Activated B cell treated with CpG ODN at 0.5 μM for 24 hours (primary cell): ENCODE measurements at regions not wholly inside any gene's neighbourhood (a gene's known extent, or its start where the extent isn't known, plus 50 kb on each side); places are given as distances from the start of the nearest gene placed in this dataset.

Source experiments
- ATAC-seq: fragments of 200-7000 bp; cut with Tn5 transposase; one replicate; pipeline ENCODE4 v1.10.0; 2021; ENCODE audit warnings: low read depth, mild to moderate bottlenecking, moderate library complexity
- CTCF ChIA-PET: fragments of 350-600 bp; sonication (Branson Sonifier 250); formaldehyde crosslinking; loops from one replicate; lab custom pipeline; 2021; ENCODE audit warnings: antibody characterized with exemption; lab: Charles Lee
- POLR2A ChIA-PET: fragments of 350-600 bp; sonication (Branson Sonifier 250); formaldehyde crosslinking; loops from one replicate; lab custom pipeline; 2021; ENCODE audit warnings: antibody characterized with exemption; lab: Charles Lee
- DNase-seq: peaks from one replicate; pipeline ENCODE4 v3.0.0; 2022
- H3K27ac Mint-ChIP-seq: one replicate; pipeline ENCODE4 v1.8.0; 2020; ENCODE audit warnings: mixed read lengths
- H3K27me3 Mint-ChIP-seq: one replicate; pipeline ENCODE4 v1.8.0; 2021; ENCODE audit warnings: mixed read lengths
- H3K36me3 Mint-ChIP-seq: one replicate; pipeline ENCODE4 v1.8.0; 2021; ENCODE audit warnings: low read depth, mixed read lengths
- H3K4me1 Mint-ChIP-seq: one replicate; pipeline ENCODE4 v1.8.0; 2021; ENCODE audit warnings: mixed read lengths
- H3K4me3 Mint-ChIP-seq: one replicate; pipeline ENCODE4 v1.8.0; 2020; ENCODE audit warnings: mild to moderate bottlenecking, mixed read lengths
- H3K9me3 Mint-ChIP-seq: one replicate; pipeline ENCODE4 v1.8.0; 2020; ENCODE audit warnings: mixed read lengths
- intact Hi-C: fragments of 100-400 bp; cut with micrococcal nuclease; formaldehyde crosslinking; loops from one replicate; pipeline ENCODE4 v1.15.1; 2024
- TF ChIP-seq, protein P1 (sequence below): fragments of 200-600 bp; IDR thresholded peaks from one replicate; pipeline ENCODE4 v1.8.0; 2022; ENCODE audit warnings: antibody characterized with exemption, mild to moderate bottlenecking

DNA sequence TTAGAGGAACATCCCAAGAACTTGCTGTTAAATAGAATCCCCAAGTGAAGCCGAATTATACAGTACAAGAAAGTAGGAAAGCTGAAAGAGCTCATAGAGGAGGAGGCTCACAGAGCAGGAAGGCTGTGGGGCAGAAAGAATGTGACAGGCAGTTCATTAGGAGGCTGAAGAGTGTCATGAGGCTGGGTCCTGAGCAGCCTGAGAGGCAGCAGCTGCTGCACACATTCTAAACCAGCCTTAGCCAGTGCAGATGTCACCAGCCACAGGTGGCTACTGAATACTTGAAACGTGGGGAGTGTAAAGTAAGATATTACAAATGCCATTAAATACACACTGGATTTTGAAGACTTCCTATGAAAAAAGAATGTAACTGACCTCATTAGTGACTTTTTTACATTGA lies 490.2 kb upstream of the KLHL29 start:
- intact Hi-C loops: no loop called here
- H3K36me3 Mint-ChIP-seq: no peaks in the 10 kb centered on the region
- TF ChIP-seq, protein P1, sequence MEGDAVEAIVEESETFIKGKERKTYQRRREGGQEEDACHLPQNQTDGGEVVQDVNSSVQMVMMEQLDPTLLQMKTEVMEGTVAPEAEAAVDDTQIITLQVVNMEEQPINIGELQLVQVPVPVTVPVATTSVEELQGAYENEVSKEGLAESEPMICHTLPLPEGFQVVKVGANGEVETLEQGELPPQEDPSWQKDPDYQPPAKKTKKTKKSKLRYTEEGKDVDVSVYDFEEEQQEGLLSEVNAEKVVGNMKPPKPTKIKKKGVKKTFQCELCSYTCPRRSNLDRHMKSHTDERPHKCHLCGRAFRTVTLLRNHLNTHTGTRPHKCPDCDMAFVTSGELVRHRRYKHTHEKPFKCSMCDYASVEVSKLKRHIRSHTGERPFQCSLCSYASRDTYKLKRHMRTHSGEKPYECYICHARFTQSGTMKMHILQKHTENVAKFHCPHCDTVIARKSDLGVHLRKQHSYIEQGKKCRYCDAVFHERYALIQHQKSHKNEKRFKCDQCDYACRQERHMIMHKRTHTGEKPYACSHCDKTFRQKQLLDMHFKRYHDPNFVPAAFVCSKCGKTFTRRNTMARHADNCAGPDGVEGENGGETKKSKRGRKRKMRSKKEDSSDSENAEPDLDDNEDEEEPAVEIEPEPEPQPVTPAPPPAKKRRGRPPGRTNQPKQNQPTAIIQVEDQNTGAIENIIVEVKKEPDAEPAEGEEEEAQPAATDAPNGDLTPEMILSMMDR: no peak
- H3K4me3 Mint-ChIP-seq: no peak overlapping the region
- no peaks in the 10 kb centered on the region for H3K9me3 Mint-ChIP-seq
- no peak overlapping the region for H3K27ac Mint-ChIP-seq
- POLR2A ChIA-PET: no interaction called here
- no peaks in the 10 kb centered on the region for H3K27me3 Mint-ChIP-seq
- ATAC-seq: no peak
- CTCF ChIA-PET: no interaction called here
- H3K4me1 Mint-ChIP-seq: no peaks in the 10 kb centered on the region
- no peak for DNase-seq

DNA sequence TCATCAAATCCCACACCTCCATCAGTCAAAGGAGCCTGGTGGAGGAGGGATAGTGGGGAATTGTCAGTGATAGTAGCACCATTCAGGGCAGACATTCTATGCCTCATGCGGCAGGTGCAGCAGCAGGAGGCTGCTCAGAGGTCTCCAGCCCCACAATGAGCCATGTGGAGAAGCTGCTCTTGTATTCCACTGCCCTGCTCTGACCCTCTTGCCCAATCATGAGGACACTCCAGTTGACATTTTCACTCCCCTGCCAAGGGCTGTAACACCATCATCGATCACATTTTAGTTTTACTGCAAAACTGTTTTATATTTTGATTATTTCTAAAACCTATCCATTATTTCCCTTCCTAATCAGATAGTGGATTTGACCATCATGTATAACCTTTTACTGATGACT lies 487.6 kb upstream of the KLHL29 start:
- no peak overlapping the region for H3K4me3 Mint-ChIP-seq
- H3K4me1 Mint-ChIP-seq: no peaks in the 10 kb centered on the region
- ChIA-PET POLR2A (no interaction called here), CTCF (no interaction called here)
- H3K27me3 Mint-ChIP-seq: no peaks in the 10 kb centered on the region
- H3K27ac Mint-ChIP-seq: no peak overlapping the region
- ATAC-seq: no peak
- H3K36me3 Mint-ChIP-seq: no peaks in the 10 kb centered on the region
- TF ChIP-seq, protein P1: no peak
- no peak for DNase-seq
- intact Hi-C loops: no loop called here
- no peaks in the 10 kb centered on the region for H3K9me3 Mint-ChIP-seq

DNA sequence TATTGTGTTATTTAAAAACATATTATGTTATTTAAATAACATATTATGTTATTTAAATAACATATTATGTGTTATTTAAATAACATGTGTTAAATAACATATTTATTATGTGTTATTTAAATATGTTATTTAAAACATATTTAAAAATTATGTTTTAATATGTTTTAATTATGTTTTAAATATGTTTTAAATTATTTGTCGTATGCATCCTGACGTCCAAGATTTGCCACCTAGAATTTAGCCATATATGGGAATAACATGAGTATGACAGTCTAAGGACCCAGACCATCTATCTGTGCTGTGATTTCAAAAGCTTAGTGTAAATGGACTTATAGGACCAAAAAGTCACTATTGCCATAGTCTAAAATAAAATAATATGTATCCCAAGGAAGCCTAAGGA lies 484.3 kb upstream of the KLHL29 start:
- ChIA-PET CTCF (no interaction called here), POLR2A (no interaction called here)
- H3K27me3 Mint-ChIP-seq: peaks cover 2% of the 10 kb centered on the region
- TF ChIP-seq, protein P1: no peak
- H3K27ac Mint-ChIP-seq: no peak overlapping the region
- no peak for ATAC-seq
- H3K4me1 Mint-ChIP-seq: no peaks in the 10 kb centered on the region
- intact Hi-C loops: no loop called here
- H3K36me3 Mint-ChIP-seq: no peaks in the 10 kb centered on the region
- H3K9me3 Mint-ChIP-seq: no peaks in the 10 kb centered on the region
- H3K4me3 Mint-ChIP-seq: no peak overlapping the region
- no peak for DNase-seq

DNA sequence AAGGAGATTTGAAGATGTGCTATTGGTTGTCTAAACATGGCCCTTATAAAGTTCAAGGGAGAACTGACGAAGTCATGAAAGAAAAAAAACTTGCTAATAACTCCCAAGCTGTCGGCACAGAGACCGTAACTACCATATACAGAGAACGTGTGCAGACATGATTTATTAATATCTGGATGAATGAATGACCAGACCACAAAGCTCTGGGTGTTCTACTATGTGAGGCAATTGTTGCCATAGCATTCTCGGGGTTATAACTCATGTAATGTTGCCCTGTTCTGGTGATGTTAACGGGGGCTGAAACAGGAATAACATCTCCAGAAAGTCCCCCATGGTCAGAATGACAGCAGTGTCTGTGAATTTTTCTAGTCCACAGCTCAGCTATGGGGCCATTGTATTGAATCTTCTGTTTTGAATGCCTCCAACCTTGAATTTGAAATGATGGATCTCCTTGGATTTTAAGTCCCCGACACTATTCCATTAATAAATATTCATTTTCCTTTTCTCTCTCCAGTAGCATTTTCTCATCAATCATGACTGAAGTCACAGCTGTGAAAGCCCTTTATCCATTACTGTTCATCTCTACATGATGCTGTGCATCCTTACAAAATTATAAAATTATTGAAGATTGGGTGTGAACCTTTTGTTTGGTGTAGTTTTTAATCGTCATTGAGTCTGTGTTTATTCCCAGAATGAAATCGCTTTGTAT lies 483.4 kb upstream of the KLHL29 start:
- H3K27ac Mint-ChIP-seq: no peak overlapping the region
- no peak overlapping the region for H3K4me3 Mint-ChIP-seq
- ChIA-PET POLR2A (no interaction called here), CTCF (no interaction called here)
- H3K9me3 Mint-ChIP-seq: no peaks in the 10 kb centered on the region
- H3K4me1 Mint-ChIP-seq: no peaks in the 10 kb centered on the region
- H3K36me3 Mint-ChIP-seq: no peaks in the 10 kb centered on the region
- ATAC-seq (no peak), DNase-seq (no peak)
- TF ChIP-seq, protein P1: no peak
- intact Hi-C loops: no loop called here
- H3K27me3 Mint-ChIP-seq: peaks cover 2% of the 10 kb centered on the region

DNA sequence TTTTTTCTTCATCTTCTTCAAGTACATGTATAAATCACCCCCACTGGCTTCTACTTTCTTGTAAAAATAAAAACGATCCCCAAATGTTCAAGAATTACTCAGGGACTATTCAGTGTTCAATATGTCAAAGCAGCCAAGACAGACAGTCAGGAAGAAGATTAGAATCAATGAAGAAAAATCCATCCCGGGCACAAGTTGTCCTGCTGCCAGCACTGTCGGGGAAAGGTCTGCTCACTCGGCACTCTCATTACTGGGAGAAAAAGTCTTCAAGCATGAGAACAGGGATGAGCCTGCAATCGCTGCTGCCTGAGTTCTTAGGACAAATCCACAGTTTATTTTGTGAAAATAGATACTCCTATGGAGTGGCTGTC lies 482.8 kb upstream of the KLHL29 start:
- ChIA-PET POLR2A (no interaction called here), CTCF (no interaction called here)
- Mint-ChIP-seq H3K27ac (no peak overlapping the region), H3K4me1 (no peaks in the 10 kb centered on the region), H3K36me3 (no peaks in the 10 kb centered on the region), H3K27me3 (peaks cover 2% of the 10 kb centered on the region), H3K4me3 (no peak overlapping the region), H3K9me3 (no peaks in the 10 kb centered on the region)
- DNase-seq (no peak), ATAC-seq (no peak)
- intact Hi-C loops: no loop called here
- TF ChIP-seq, protein P1: no peak
